NCI-H510A treated with DMSO at 0.1 percent for 48 hours (cell line): ENCODE measurements at regions not wholly inside any gene's neighbourhood (a gene's known extent, or its start where the extent isn't known, plus 50 kb on each side); places are given as distances from the start of the nearest gene placed in this dataset.

ENCODE experiments used
- DNase-seq: peaks from one replicate; lab custom pipeline; 2025; lab: John Stamatoyannopoulos, UW

- no peak for DNase-seq
Measured at GRCh38 chr14:36083317-36083716, 93.2 kb downstream of the PTCSC3 start.

- no peak for DNase-seq
Measured at GRCh38 chr14:36078080-36078479, 98.4 kb downstream of the PTCSC3 start.

- DNase-seq, result no peak
Measured at GRCh38 chr14:36076197-36076596, 100.3 kb downstream of the PTCSC3 start.

- DNase-seq, result no peak
Measured at GRCh38 chr14:36075203-36075602, 101.3 kb downstream of the PTCSC3 start.

GRCh38 chr14:36070720-36071043 is 105.8 kb downstream of the PTCSC3 start:
- DNase-seq, result no peak

- peak; percentile 87 for DNase-seq
Measured at GRCh38 chr14:36070031-36070719, 106.3 kb downstream of the PTCSC3 start.

- DNase-seq, result peak; percentile 83
Measured at GRCh38 chr14:36069535-36069900, 107.0 kb downstream of the PTCSC3 start.

- no peak for DNase-seq
Measured at GRCh38 chr14:36068777-36069534, 107.6 kb downstream of the PTCSC3 start.

GRCh38 chr14:36067428-36068187 is 108.9 kb downstream of the PTCSC3 start:
- peak; percentile 92 for DNase-seq

- no peak for DNase-seq
Measured at GRCh38 chr14:36066636-36067035, 109.9 kb downstream of the PTCSC3 start.

GRCh38 chr14:36065831-36066230 is 110.7 kb downstream of the PTCSC3 start:
- no peak for DNase-seq

- DNase-seq, result no peak
Measured at GRCh38 chr14:36059531-36059930, 117.0 kb downstream of the PTCSC3 start.

GRCh38 chr14:36057452-36058116 is 118.9 kb downstream of the PTCSC3 start:
- no peak for DNase-seq

GRCh38 chr14:36056845-36057244 is 119.7 kb downstream of the PTCSC3 start:
- no peak for DNase-seq

GRCh38 chr14:36055681-36056225 is 120.8 kb downstream of the PTCSC3 start:
- DNase-seq, result no peak

- DNase-seq, result no peak
Measured at GRCh38 chr14:36055052-36055378, 121.5 kb downstream of the PTCSC3 start.

- no peak for DNase-seq
Measured at GRCh38 chr14:36054353-36055051, 122.0 kb downstream of the PTCSC3 start.

- no peak for DNase-seq
Measured at GRCh38 chr14:36052681-36053080, 123.8 kb downstream of the PTCSC3 start.

- no peak for DNase-seq
Measured at GRCh38 chr14:36052063-36052462, 124.5 kb downstream of the PTCSC3 start.

GRCh38 chr14:36048667-36049066 is 127.9 kb downstream of the PTCSC3 start:
- DNase-seq, result no peak

GRCh38 chr14:36047912-36048311 is 128.6 kb downstream of the PTCSC3 start:
- no peak for DNase-seq

GRCh38 chr14:36035675-36036074 is 140.8 kb downstream of the PTCSC3 start:
- DNase-seq, result no peak
